Caco-2 (cell line): ENCODE measurements at regions not wholly inside any gene's neighbourhood (a gene's known extent, or its start where the extent isn't known, plus 50 kb on each side); places are given as distances from the start of the nearest gene placed in this dataset.

Experiments
- BruUV-seq: library from RNA; stranded (reverse); fragments of 400-500 nt; replicated peaks from 2 replicates; lab custom pipeline; 2021; lab: Mats Ljungman, UMichigan
- CTCF ChIA-PET: fragments of 300-600 bp; sonication (Branson Sonifier 250); formaldehyde crosslinking; loops from one replicate; lab custom pipeline; 2022; ENCODE audit warnings: antibody characterized with exemption; lab: Charles Lee
- POLR2A ChIA-PET: fragments of 300-600 bp; sonication (Branson Sonifier 250); formaldehyde crosslinking; loops from one replicate; lab custom pipeline; 2022; ENCODE audit warnings: antibody characterized with exemption; lab: Charles Lee
- DNase-seq, 2 experiments: peaks; one replicate each; pipeline versions ENCODE4 v3.0.0 to v3.0.0-alpha.2; 2020 to 2022
- H3K27me3 ChIP-seq: replicated peaks from 2 replicates; pipeline ENCODE4 v1.6.0; 2011; ENCODE audit warnings: low read length; ENCODE audit not compliant: control insufficient read depth, insufficient read depth
- H3K36me3 ChIP-seq: 2 replicates; pipeline ENCODE4 v1.5.1; 2011; ENCODE audit warnings: low read length; ENCODE audit not compliant: control insufficient read depth, insufficient read depth
- H3K4me1 ChIP-seq: fragments of 250-450 bp; sonication (Bioruptor Pico); 2 replicates; pipeline ENCODE4 v1.5.1; 2020; ENCODE audit warnings: mild to moderate bottlenecking
- H3K4me3 ChIP-seq: 2 replicates; pipeline ENCODE4 v1.5.1; 2011; ENCODE audit warnings: low read depth, mild to moderate bottlenecking, control low read depth, low read length
- H3K9me3 ChIP-seq: fragments of 250-450 bp; sonication (Bioruptor Pico); 2 replicates; pipeline ENCODE4 v1.5.1; 2020; ENCODE audit warnings: mild to moderate bottlenecking, moderate library complexity
- H3K27ac Mint-ChIP-seq: one replicate; pipeline ENCODE4 v1.8.0; 2022; ENCODE audit warnings: mixed read lengths; ENCODE audit not compliant: unreplicated experiment
- H3K27me3 Mint-ChIP-seq: one replicate; pipeline ENCODE4 v1.8.0; 2022; ENCODE audit warnings: mixed read lengths; ENCODE audit not compliant: insufficient read depth, unreplicated experiment
- H3K36me3 Mint-ChIP-seq: one replicate; pipeline ENCODE4 v1.8.0; 2022; ENCODE audit warnings: mild to moderate bottlenecking, mixed read lengths; ENCODE audit not compliant: insufficient read depth, unreplicated experiment
- H3K4me1 Mint-ChIP-seq: one replicate; pipeline ENCODE4 v1.8.0; 2022; ENCODE audit warnings: low read depth, mixed read lengths; ENCODE audit not compliant: unreplicated experiment
- H3K4me3 Mint-ChIP-seq: one replicate; pipeline ENCODE4 v1.8.0; 2022; ENCODE audit warnings: mild to moderate bottlenecking, moderate library complexity, mixed read lengths; ENCODE audit not compliant: unreplicated experiment
- H3K9me3 Mint-ChIP-seq: one replicate; pipeline ENCODE4 v1.8.0; 2022; ENCODE audit warnings: mixed read lengths; ENCODE audit not compliant: unreplicated experiment
- CTCF ChIP-seq, 2 experiments: fragments of 200-600 bp in 1 of 2; IDR thresholded peaks; 1 replicate in 1 of 2; 2 replicates in 1 of 2; pipeline versions ENCODE4 v1.5.1 to v1.8.0; 2011 to 2022; ENCODE audit warnings: antibody characterized with exemption in 1 of 2, control low read depth in 1 of 2, inconsistent platforms in 1 of 2, low read depth in 1 of 2, low read length in 1 of 2, mild to moderate bottlenecking in 1 of 2, moderate library complexity in 1 of 2; ENCODE audit not compliant: insufficient read depth in 1 of 2, severe bottlenecking in 1 of 2, unreplicated experiment in 1 of 2
- intact Hi-C: fragments of 100-400 bp; cut with micrococcal nuclease; formaldehyde crosslinking; loops from one replicate; pipeline ENCODE4 v1.10.0; 2022; ENCODE audit not compliant: unreplicated experiment

DNA sequence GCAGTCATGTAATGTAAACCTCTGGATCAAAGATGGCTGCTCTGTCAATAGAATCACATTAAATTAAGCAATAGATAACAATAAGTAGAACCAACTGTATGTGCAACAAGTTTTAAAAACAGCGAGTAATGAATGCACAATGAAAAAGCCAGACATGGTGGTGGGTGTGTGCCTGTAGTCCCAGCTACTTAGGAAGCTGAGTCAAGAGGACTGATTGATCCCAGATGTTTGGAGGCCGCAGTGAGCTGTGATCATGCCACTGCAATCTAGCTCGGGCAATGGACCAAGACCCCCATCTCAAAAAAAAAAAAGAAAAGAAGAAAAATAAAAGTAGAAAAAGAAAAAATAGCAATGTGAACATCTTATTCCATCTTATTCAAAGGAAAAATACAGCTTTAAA, 558.7 kb upstream of the MMS22L start:
- ChIA-PET CTCF (no interaction called here), POLR2A (no interaction called here)
- no peaks in the 10 kb centered on the region for H3K36me3 Mint-ChIP-seq
- no peaks in the 10 kb centered on the region for H3K9me3 ChIP-seq
- no peaks in the 10 kb centered on the region for H3K27me3 Mint-ChIP-seq
- no peak overlapping the region for H3K4me3 ChIP-seq
- no peaks in the 10 kb centered on the region for H3K9me3 Mint-ChIP-seq
- no peaks in the 10 kb centered on the region for H3K36me3 ChIP-seq
- H3K4me1 Mint-ChIP-seq: no peaks in the 10 kb centered on the region
- BruUV-seq: no TSS peak
- no peak overlapping the region for H3K27ac Mint-ChIP-seq
- H3K27me3 ChIP-seq: no peaks in the 10 kb centered on the region
- intact Hi-C loops: no loop called here
- no peak for TF ChIP-seq CTCF (IDR thresholded peaks at IDR 0.05; ENCODE audit: insufficient read depth in 1 of 2, low read depth in 1 of 2, low read length in 1 of 2, severe bottlenecking in 1 of 2, unreplicated experiment in 1 of 2)
- H3K4me3 Mint-ChIP-seq: no peak overlapping the region
- H3K4me1 ChIP-seq: no peaks in the 10 kb centered on the region
- no peak for DNase-seq

DNA sequence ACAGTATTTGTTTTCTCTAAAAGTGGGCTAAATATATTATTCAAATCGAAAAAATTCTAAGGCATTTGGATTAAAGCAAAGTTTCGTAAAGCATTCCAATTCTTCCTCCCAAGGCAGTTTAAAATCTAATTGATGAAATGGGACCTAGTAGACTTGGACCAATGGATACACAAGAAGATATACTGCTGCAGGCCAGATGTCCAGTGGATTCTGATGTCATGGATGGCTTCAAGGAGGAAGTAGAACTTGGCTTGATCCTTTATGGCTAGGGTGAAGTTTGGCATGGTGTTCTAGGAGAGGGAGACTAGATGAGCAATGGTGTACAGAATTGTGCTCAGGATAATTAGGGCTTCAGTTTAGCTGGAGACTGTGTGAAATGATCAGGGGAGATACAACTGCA, 559.5 kb upstream of the MMS22L start:
- H3K4me3 Mint-ChIP-seq: no peak overlapping the region
- POLR2A ChIA-PET: no interaction called here
- H3K9me3 ChIP-seq: no peaks in the 10 kb centered on the region
- no peaks in the 10 kb centered on the region for H3K27me3 Mint-ChIP-seq
- no peak for TF ChIP-seq CTCF (IDR thresholded peaks at IDR 0.05; ENCODE audit: insufficient read depth in 1 of 2, low read depth in 1 of 2, low read length in 1 of 2, severe bottlenecking in 1 of 2, unreplicated experiment in 1 of 2)
- BruUV-seq: no TSS peak
- H3K36me3 ChIP-seq: no peaks in the 10 kb centered on the region
- no peak overlapping the region for H3K4me3 ChIP-seq
- CTCF ChIA-PET: no interaction called here
- H3K4me1 Mint-ChIP-seq: no peaks in the 10 kb centered on the region
- H3K27me3 ChIP-seq: no peaks in the 10 kb centered on the region
- H3K9me3 Mint-ChIP-seq: no peaks in the 10 kb centered on the region
- intact Hi-C loops: no loop called here
- H3K4me1 ChIP-seq: no peaks in the 10 kb centered on the region
- no peak for DNase-seq
- H3K36me3 Mint-ChIP-seq: no peaks in the 10 kb centered on the region
- H3K27ac Mint-ChIP-seq: no peak overlapping the region

- no peak overlapping the region for H3K4me3 ChIP-seq
- BruUV-seq: no TSS peak
- no peaks in the 10 kb centered on the region for H3K9me3 ChIP-seq
- Mint-ChIP-seq H3K27me3 (no peaks in the 10 kb centered on the region), H3K9me3 (no peaks in the 10 kb centered on the region), H3K27ac (no peak overlapping the region), H3K36me3 (no peaks in the 10 kb centered on the region), H3K4me1 (no peaks in the 10 kb centered on the region), H3K4me3 (no peak overlapping the region)
- H3K36me3 ChIP-seq: no peaks in the 10 kb centered on the region
- DNase-seq: no peak
- CTCF ChIA-PET: no interaction called here
- intact Hi-C loops: no loop called here
- no peaks in the 10 kb centered on the region for H3K4me1 ChIP-seq
- POLR2A ChIA-PET: no interaction called here
- H3K27me3 ChIP-seq: no peaks in the 10 kb centered on the region
- TF ChIP-seq CTCF (IDR thresholded peaks at IDR 0.05; ENCODE audit: insufficient read depth in 1 of 2, low read depth in 1 of 2, low read length in 1 of 2, severe bottlenecking in 1 of 2, unreplicated experiment in 1 of 2): no peak
These were observed 566.4 kb upstream of the MMS22L start for GRCh38 chr6:97849390-97849789.
